SU-DHL-6 (cell line): ENCODE measurements at regions not wholly inside any gene's neighbourhood (a gene's known extent, or its start where the extent isn't known, plus 50 kb on each side); places are given as distances from the start of the nearest gene placed in this dataset.
"Not testable (repeated sequence)": the region's sequence is repeated elsewhere in the genome, so short reads cannot be mapped to it uniquely, and the experiment has no call there.

ENCODE experiments used
- H2AFZ ChIP-seq: fragments of 200-600 bp; sonication (generic); 2 replicates; pipeline ENCODE4 v1.6.1; 2014; ENCODE audit warnings: low read depth, mild to moderate bottlenecking, moderate library complexity, mixed read lengths, antibody characterized with exemption, low read length; ENCODE audit not compliant: severe bottlenecking
- H3F3A ChIP-seq: fragments of 200-600 bp; shearing (Covaris generic); 2 replicates; pipeline ENCODE4 v1.6.0; 2016; ENCODE audit warnings: antibody characterized with exemption, mild to moderate bottlenecking; ENCODE audit not compliant: insufficient read depth
- H3K27ac ChIP-seq: fragments of 200-600 bp; sonication (generic); 2 replicates; pipeline ENCODE4 v1.5.1; 2016; ENCODE audit warnings: low read depth, mild to moderate bottlenecking, low read length, moderate library complexity, mixed read lengths
- H3K27me3 ChIP-seq: fragments of 200-600 bp; sonication (generic), shearing (Covaris generic); 2 replicates; pipeline ENCODE4 v1.6.0; 2014; ENCODE audit warnings: mild to moderate bottlenecking, low read length
- H3K36me3 ChIP-seq: fragments of 200-600 bp; sonication (generic); 2 replicates; pipeline ENCODE4 v1.6.1; 2014; ENCODE audit warnings: mild to moderate bottlenecking, low read length, mixed read lengths
- H3K4me2 ChIP-seq: fragments of 300-600, 200-600 bp; shearing (Covaris generic), sonication (generic); 2 replicates; pipeline ENCODE4 v1.6.0; 2014; ENCODE audit warnings: low read length, low read depth, mild to moderate bottlenecking; ENCODE audit not compliant: poor library complexity, severe bottlenecking
- H3K4me3 ChIP-seq: fragments of 200-600 bp; sonication (generic); 2 replicates; pipeline ENCODE4 v1.5.1; 2014; ENCODE audit warnings: antibody characterized with exemption, low read length, mild to moderate bottlenecking, mixed read lengths; ENCODE audit not compliant: insufficient read depth, poor library complexity, severe bottlenecking
- H3K79me2 ChIP-seq: fragments of 200-600 bp; sonication (generic); 2 replicates; pipeline ENCODE4 v1.6.1; 2014; ENCODE audit warnings: mild to moderate bottlenecking, low read length, moderate library complexity; ENCODE audit not compliant: insufficient read depth
- H3K9ac ChIP-seq: fragments of 200-600 bp; sonication (generic); 2 replicates; pipeline ENCODE4 v1.7.0; 2014; ENCODE audit warnings: mild to moderate bottlenecking, low read length
- H3K9me2 ChIP-seq: fragments of 200-600 bp; sonication (generic); replicated peaks from 2 replicates; pipeline ENCODE4 v1.6.1; 2014; ENCODE audit warnings: low read length; ENCODE audit not compliant: insufficient read depth
- H3K9me3 ChIP-seq: fragments of 200-600 bp; sonication (generic); 2 replicates; pipeline ENCODE4 v1.6.1; 2014; ENCODE audit warnings: low read length, mixed read lengths; ENCODE audit not compliant: insufficient read depth
- H4K20me1 ChIP-seq: fragments of 200-600 bp; sonication (generic); 2 replicates; pipeline ENCODE4 v1.6.1; 2014; ENCODE audit warnings: low read depth, mild to moderate bottlenecking, antibody characterized with exemption, low read length, moderate library complexity, mixed read lengths
- CTCF ChIP-seq: fragments of 200-600 bp; sonication (generic); IDR thresholded peaks from one replicate; pipeline ENCODE4 v1.5.1; 2017; ENCODE audit warnings: antibody characterized with exemption, mild to moderate bottlenecking, low read length, moderate library complexity; ENCODE audit not compliant: insufficient read depth, poor library complexity, severe bottlenecking
- EZH2phosphoT487 ChIP-seq: fragments of 200-600 bp; sonication (generic), shearing (Covaris generic); conservative IDR thresholded peaks from 2 replicates; pipeline ENCODE4 v1.6.1; 2018; ENCODE audit warnings: mild to moderate bottlenecking, antibody characterized with exemption, low read length, moderate library complexity, mixed read lengths

- Histone ChIP-seq H3K4me3 (no peak overlapping the region), H4K20me1 (no peaks in the 10 kb centered on the region), H3K27ac (no peak overlapping the region), H3K79me2 (no peaks in the 10 kb centered on the region), H3K27me3 (no peaks in the 10 kb centered on the region), H3K9ac (no peak overlapping the region), H3K9me2 (no peaks in the 10 kb centered on the region), H2AFZ (no peak overlapping the region), H3K36me3 (no peaks in the 10 kb centered on the region), H3K4me2 (no peak overlapping the region), H3K9me3 (no peaks in the 10 kb centered on the region), H3F3A (no peaks in the 10 kb centered on the region)
- TF ChIP-seq EZH2phosphoT487 (no peak), CTCF (no peak)
Observed at GRCh38 chr4:52431869-52432268, 227.2 kb downstream of the USP46 start.

- not testable (repeated sequence) for H3K9me2 ChIP-seq, H3K27ac ChIP-seq, H3K4me3 ChIP-seq, H3K9ac ChIP-seq, H3K79me2 ChIP-seq, H2AFZ ChIP-seq, H3K9me3 ChIP-seq, H3F3A ChIP-seq, H3K36me3 ChIP-seq, H3K4me2 ChIP-seq, H3K27me3 ChIP-seq, H4K20me1 ChIP-seq
Observed at GRCh38 chr4:52442524-52442923, 216.6 kb downstream of the USP46 start.

GRCh38 chr4:52472444-52472843 lies 186.7 kb downstream of the USP46 start:
- TF ChIP-seq EZH2phosphoT487 (no peak), CTCF (no peak)
- no peaks in the 10 kb centered on the region for H3K27me3 ChIP-seq
- H3K9me2 ChIP-seq, result no peaks in the 10 kb centered on the region
- no peaks in the 10 kb centered on the region for H3K36me3 ChIP-seq
- no peaks in the 10 kb centered on the region for H3K79me2 ChIP-seq
- H3K9ac ChIP-seq, result no peak overlapping the region
- no peaks in the 10 kb centered on the region for H4K20me1 ChIP-seq
- no peak overlapping the region for H3K4me3 ChIP-seq
- no peaks in the 10 kb centered on the region for H3K9me3 ChIP-seq
- H2AFZ ChIP-seq, result no peak overlapping the region
- no peak overlapping the region for H3K4me2 ChIP-seq
- H3F3A ChIP-seq, result no peaks in the 10 kb centered on the region
- H3K27ac ChIP-seq, result no peak overlapping the region

- Histone ChIP-seq H3K4me2 (no peak overlapping the region), H3F3A (no peaks in the 10 kb centered on the region), H3K79me2 (no peaks in the 10 kb centered on the region), H2AFZ (no peak overlapping the region), H3K27ac (no peak overlapping the region), H3K27me3 (no peaks in the 10 kb centered on the region), H3K9ac (no peak overlapping the region), H4K20me1 (no peaks in the 10 kb centered on the region), H3K9me3 (no peaks in the 10 kb centered on the region), H3K4me3 (no peak overlapping the region), H3K9me2 (no peaks in the 10 kb centered on the region), H3K36me3 (no peaks in the 10 kb centered on the region)
- TF ChIP-seq EZH2phosphoT487 (no peak), CTCF (no peak)
Observed at GRCh38 chr4:52477191-52477780, 181.8 kb downstream of the USP46 start.
